ENCODE measurements at regions not wholly inside any gene's neighbourhood (a gene's known extent, or its start where the extent isn't known, plus 50 kb on each side); places are given as distances from the start of the nearest gene placed in this dataset.
"Not testable (repeated sequence)": the region's sequence is repeated elsewhere in the genome, so short reads cannot be mapped to it uniquely, and the experiment has no call there.

GRCh38 chrY:14344648-14345333 is 179.5 kb upstream of the NLGN4Y start:
- ChIA-PET CTCF (no interaction called here), POLR2A (interaction anchor here (0.6 kb wide), 1 partner anchor 593 kb away, joined by 3 read pairs; no protein-coding TSS in a partner anchor)

GRCh38 chrY:14351590-14351989 is 172.7 kb upstream of the NLGN4Y start:
- CTCF ChIA-PET = no interaction called here
- POLR2A ChIA-PET = no interaction called here

GRCh38 chrY:14356154-14356553 is 168.2 kb upstream of the NLGN4Y start:
- ChIA-PET CTCF (no interaction called here), POLR2A (no interaction called here)

- ChIA-PET POLR2A (no interaction called here), CTCF (no interaction called here)
These were observed 163.4 kb upstream of the NLGN4Y start for GRCh38 chrY:14360748-14361500.

GRCh38 chrY:14373608-14374007 is 150.7 kb upstream of the NLGN4Y start:
- POLR2A ChIA-PET = no interaction called here
- CTCF ChIA-PET = no interaction called here

GRCh38 chrY:14378217-14378616 is 146.1 kb upstream of the NLGN4Y start:
- ChIA-PET POLR2A (no interaction called here), CTCF (no interaction called here)

- CTCF ChIA-PET, POLR2A ChIA-PET: not testable (repeated sequence)
These were observed 113.7 kb upstream of the NLGN4Y start for GRCh38 chrY:14410549-14411030.

- POLR2A ChIA-PET = no interaction called here
- CTCF ChIA-PET = no interaction called here
These were observed 113.0 kb upstream of the NLGN4Y start for GRCh38 chrY:14411334-14411733.

GRCh38 chrY:14436546-14436945 is 87.8 kb upstream of the NLGN4Y start:
- CTCF ChIA-PET = no interaction called here

GRCh38 chrY:14437626-14438025 is 86.7 kb upstream of the NLGN4Y start:
- ChIA-PET POLR2A (no interaction called here), CTCF (no interaction called here)

More at GRCh38 chrY:14436546-14436945, 87.8 kb upstream of the NLGN4Y start:
- POLR2A ChIA-PET = no interaction called here

- CTCF ChIA-PET = no interaction called here
- POLR2A ChIA-PET = no interaction called here
These were observed 85.9 kb upstream of the NLGN4Y start for GRCh38 chrY:14438395-14438794.

GRCh38 chrY:14444550-14444949 is 79.8 kb upstream of the NLGN4Y start:
- POLR2A ChIA-PET = no interaction called here
- CTCF ChIA-PET = no interaction called here

GRCh38 chrY:14468151-14468683 is 56.1 kb upstream of the NLGN4Y start:
- CTCF ChIA-PET = no interaction called here
- POLR2A ChIA-PET = no interaction called here

GRCh38 chrY:14472421-14472820 is 51.9 kb upstream of the NLGN4Y start:
- ChIA-PET POLR2A (no interaction called here), CTCF (no interaction called here)

GRCh38 chrY:14473320-14473719 is 51.0 kb upstream of the NLGN4Y start:
- ChIA-PET POLR2A (no interaction called here), CTCF (no interaction called here)
